Memory B cell (primary cell): ENCODE measurements at regions not wholly inside any gene's neighbourhood (a gene's known extent, or its start where the extent isn't known, plus 50 kb on each side); places are given as distances from the start of the nearest gene placed in this dataset.
"Not testable (repeated sequence)": the region's sequence is repeated elsewhere in the genome, so short reads cannot be mapped to it uniquely, and the experiment has no call there.

ENCODE experiments used
- ATAC-seq: fragments of 150-1000 bp; cut with Tn5 transposase; 2 replicates; pipeline ENCODE4 v1.10.0; 2021; ENCODE audit warnings: low read depth, mild to moderate bottlenecking, moderate library complexity
- DNase-seq, 2 donors: peaks; one replicate each; pipeline ENCODE4 v3.0.0; 2022; ENCODE audit warnings: low spot score in 2 of 2
- H3K27ac Mint-ChIP-seq: one replicate; pipeline ENCODE4 v1.8.0; 2022; ENCODE audit warnings: mild to moderate bottlenecking, moderate library complexity, mixed read lengths
- H3K27me3 Mint-ChIP-seq: one replicate; pipeline ENCODE4 v1.8.0; 2022; ENCODE audit warnings: mixed read lengths
- H3K36me3 Mint-ChIP-seq: one replicate; pipeline ENCODE4 v1.8.0; 2022; ENCODE audit warnings: mild to moderate bottlenecking, mixed read lengths
- H3K4me1 Mint-ChIP-seq: one replicate; pipeline ENCODE4 v1.8.0; 2022; ENCODE audit warnings: mixed read lengths
- H3K4me3 Mint-ChIP-seq: one replicate; pipeline ENCODE4 v1.8.0; 2022; ENCODE audit warnings: mild to moderate bottlenecking, moderate library complexity, mixed read lengths
- H3K9me3 Mint-ChIP-seq: one replicate; pipeline ENCODE4 v1.8.0; 2022; ENCODE audit warnings: mixed read lengths

DNA sequence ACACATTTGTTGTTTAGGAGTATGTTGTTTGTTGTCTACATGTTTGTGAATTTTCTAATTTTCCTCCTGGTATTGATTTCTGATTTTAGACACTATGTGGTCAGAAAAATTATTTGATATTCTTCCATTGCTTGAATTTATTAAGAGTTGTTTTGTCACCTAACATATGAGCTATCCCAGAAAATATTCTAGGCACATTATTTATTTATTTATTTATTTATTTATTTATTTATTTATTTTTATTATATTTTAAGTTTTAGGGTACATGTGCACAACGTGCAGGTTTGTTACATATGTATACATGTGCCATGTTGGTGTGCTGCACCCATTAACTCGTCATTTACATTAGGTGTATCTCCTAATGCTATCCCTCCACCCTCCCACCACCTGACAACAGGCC lies 320.8 kb upstream of the CCNG1 start:
- not testable (repeated sequence) for ATAC-seq, H3K27me3 Mint-ChIP-seq, H3K4me1 Mint-ChIP-seq, H3K36me3 Mint-ChIP-seq, H3K27ac Mint-ChIP-seq, H3K4me3 Mint-ChIP-seq, DNase-seq, H3K9me3 Mint-ChIP-seq

DNA sequence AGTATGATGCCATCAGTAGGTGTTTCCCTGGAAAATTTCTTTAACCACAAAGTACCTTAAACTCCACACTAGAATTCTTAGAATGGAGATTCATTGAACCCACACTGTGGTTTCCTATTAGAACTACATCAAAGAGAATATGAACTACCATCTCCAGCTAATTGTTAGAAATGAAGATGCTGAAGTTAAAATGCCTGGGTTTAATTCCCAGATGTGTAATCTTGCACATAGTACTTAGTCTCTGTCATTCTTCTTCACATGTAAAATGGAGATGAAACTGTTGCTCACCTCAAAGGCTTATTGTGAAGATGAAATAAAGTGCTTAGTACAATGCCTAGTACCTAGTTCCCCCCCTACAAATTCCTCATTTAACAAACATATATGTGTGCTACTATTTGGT lies 303.3 kb upstream of the CCNG1 start:
- Mint-ChIP-seq H3K4me3 (no peak overlapping the region), H3K9me3 (peaks cover 2% of the 10 kb centered on the region), H3K36me3 (no peaks in the 10 kb centered on the region), H3K27ac (no peak overlapping the region), H3K4me1 (no peaks in the 10 kb centered on the region), H3K27me3 (no peaks in the 10 kb centered on the region)
- ATAC-seq, result no peak
- no peak for DNase-seq

DNA sequence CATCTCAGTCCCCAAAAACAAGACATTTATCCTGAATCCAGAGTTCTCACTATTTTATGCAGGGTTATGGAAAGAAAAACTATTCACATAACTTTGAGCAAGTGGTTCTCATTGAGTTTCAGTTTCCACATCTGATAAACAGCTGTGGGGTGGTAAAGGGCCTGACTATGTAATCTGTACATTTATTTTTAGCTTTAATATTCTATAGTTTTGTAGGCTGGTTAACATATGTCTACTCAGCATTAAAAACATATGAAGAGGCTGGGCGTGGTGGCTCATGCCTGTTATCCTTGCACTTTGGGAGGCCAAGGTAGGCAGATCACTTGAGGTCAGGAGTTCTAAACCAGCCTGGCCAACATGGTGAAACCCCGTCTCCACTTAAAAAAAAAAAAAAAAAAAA lies 301.5 kb upstream of the CCNG1 start:
- H3K4me3 Mint-ChIP-seq, result no peak overlapping the region
- H3K9me3 Mint-ChIP-seq, result peaks cover 2% of the 10 kb centered on the region
- ATAC-seq (no peak), DNase-seq (no peak)
- H3K36me3 Mint-ChIP-seq, result no peaks in the 10 kb centered on the region
- H3K27me3 Mint-ChIP-seq, result no peaks in the 10 kb centered on the region
- no peak overlapping the region for H3K27ac Mint-ChIP-seq
- no peaks in the 10 kb centered on the region for H3K4me1 Mint-ChIP-seq

DNA sequence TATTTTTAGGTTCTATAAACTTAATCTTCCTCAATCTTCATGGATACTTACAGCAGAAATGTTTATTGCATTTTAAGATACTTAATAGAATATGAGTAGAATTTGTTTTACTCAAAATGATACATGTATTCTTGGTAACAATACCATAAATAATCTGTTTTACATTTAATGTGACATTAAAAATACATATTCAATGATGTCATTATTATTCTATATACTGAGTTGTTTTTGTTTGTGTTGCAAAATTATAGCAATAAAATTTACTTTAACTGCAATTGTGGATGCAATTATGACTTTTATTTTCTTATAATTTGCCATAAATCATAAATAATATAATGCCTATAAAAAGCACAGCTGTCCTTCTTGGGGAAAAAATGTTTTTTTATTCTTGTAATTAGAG lies 275.9 kb upstream of the CCNG1 start:
- Mint-ChIP-seq H3K9me3 (peaks cover 4% of the 10 kb centered on the region), H3K36me3 (no peaks in the 10 kb centered on the region)

DNA sequence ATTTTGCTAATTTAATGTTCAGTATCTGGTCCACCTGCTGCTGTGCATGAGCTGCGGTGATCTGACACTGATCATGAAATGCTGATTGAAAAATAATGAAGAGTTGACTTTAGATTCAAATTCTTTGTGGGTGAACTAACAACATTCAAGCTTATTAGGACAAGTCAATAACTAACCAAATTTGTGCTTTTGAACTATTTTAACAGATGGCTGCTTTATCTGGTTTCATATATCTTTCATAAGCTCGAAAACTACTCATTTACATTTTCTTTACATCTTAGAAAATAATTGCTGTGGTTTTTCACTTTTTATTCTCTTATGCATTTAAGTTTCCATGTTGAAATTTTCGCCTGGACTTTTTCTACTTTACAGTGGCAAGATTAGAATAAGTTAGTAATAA lies 274.8 kb upstream of the CCNG1 start:
- Mint-ChIP-seq H3K27me3 (no peaks in the 10 kb centered on the region), H3K9me3 (peaks cover 6% of the 10 kb centered on the region), H3K4me3 (no peak overlapping the region), H3K4me1 (no peaks in the 10 kb centered on the region), H3K27ac (no peak overlapping the region), H3K36me3 (no peaks in the 10 kb centered on the region)
- DNase-seq (no peak), ATAC-seq (no peak)

More for the DNA sequence above, 275.9 kb upstream of the CCNG1 start:
- H3K4me1 Mint-ChIP-seq, result no peaks in the 10 kb centered on the region
- no peaks in the 10 kb centered on the region for H3K27me3 Mint-ChIP-seq
- H3K4me3 Mint-ChIP-seq, result no peak overlapping the region
- H3K27ac Mint-ChIP-seq, result no peak overlapping the region
- DNase-seq (no peak), ATAC-seq (no peak)

DNA sequence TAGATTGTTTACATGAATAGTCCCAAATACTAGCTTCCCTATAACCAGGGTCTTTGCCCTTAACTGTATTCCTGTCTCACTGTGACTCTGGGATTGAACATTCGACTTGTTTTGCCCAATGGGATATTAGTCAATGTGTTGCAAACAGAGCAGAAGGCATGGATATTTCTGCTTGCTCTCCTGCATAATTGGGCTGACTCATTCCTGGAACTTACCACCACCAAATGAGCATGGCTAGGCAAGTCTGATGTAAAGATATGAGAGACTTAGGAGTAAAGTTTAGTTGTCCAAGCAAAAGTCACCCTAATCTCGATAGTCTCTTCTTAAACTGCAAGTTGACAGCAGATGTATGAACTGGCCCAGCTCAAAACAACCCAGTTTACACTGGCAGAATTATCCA lies 273.5 kb upstream of the CCNG1 start:
- no peaks in the 10 kb centered on the region for H3K36me3 Mint-ChIP-seq
- H3K4me1 Mint-ChIP-seq, result no peaks in the 10 kb centered on the region
- H3K27me3 Mint-ChIP-seq, result no peaks in the 10 kb centered on the region
- H3K9me3 Mint-ChIP-seq, result peaks cover 13% of the 10 kb centered on the region
- ATAC-seq (no peak), DNase-seq (no peak)
- H3K4me3 Mint-ChIP-seq, result no peak overlapping the region
- no peak overlapping the region for H3K27ac Mint-ChIP-seq

DNA sequence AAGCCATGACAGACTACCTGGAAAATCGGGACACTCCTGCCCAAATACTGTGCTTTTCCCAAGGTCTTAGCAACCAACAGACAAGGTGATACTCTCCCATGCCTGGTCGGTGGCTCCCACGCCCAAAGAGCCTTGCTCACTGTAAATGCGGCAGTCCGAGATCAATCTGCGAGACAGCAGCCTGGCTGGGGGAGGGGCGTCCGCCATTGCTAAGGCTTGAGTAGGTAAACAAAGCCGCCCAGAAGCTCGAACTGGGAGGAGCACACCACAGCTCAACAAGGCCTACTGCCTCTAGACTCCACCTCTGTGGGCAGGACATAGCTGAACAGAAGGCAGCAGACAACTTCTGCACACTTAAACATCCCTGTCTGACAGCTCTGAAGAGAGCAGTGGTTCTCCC lies 272.1 kb upstream of the CCNG1 start:
- Mint-ChIP-seq H3K4me1 (no peaks in the 10 kb centered on the region), H3K4me3 (no peak overlapping the region), H3K27me3 (no peaks in the 10 kb centered on the region), H3K36me3 (no peaks in the 10 kb centered on the region), H3K27ac (no peak overlapping the region), H3K9me3 (peaks cover 21% of the 10 kb centered on the region)
- ATAC-seq, result no peak
- DNase-seq, result no peak

DNA sequence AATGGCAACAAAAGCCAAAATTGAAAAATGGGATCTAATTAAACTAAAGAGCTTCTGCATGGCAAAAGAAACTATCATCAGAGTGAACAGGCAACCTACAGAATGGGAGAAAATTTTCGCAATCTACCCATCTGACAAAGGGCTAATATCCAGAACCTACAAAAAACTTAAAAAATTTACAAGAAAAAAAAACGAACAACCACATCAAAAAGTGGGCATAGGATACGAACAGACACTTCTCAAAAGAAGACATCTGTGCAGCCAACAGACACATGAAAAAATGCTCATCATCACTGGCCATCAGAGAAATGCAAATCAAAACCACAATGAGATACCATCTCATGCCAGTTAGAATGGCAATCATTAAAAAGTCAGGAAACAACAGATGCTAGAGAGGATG lies 267.2 kb upstream of the CCNG1 start:
- not testable (repeated sequence) for ATAC-seq, H3K4me1 Mint-ChIP-seq, DNase-seq, H3K27ac Mint-ChIP-seq, H3K4me3 Mint-ChIP-seq, H3K36me3 Mint-ChIP-seq, H3K27me3 Mint-ChIP-seq
- peaks cover 21% of the 10 kb centered on the region for H3K9me3 Mint-ChIP-seq

DNA sequence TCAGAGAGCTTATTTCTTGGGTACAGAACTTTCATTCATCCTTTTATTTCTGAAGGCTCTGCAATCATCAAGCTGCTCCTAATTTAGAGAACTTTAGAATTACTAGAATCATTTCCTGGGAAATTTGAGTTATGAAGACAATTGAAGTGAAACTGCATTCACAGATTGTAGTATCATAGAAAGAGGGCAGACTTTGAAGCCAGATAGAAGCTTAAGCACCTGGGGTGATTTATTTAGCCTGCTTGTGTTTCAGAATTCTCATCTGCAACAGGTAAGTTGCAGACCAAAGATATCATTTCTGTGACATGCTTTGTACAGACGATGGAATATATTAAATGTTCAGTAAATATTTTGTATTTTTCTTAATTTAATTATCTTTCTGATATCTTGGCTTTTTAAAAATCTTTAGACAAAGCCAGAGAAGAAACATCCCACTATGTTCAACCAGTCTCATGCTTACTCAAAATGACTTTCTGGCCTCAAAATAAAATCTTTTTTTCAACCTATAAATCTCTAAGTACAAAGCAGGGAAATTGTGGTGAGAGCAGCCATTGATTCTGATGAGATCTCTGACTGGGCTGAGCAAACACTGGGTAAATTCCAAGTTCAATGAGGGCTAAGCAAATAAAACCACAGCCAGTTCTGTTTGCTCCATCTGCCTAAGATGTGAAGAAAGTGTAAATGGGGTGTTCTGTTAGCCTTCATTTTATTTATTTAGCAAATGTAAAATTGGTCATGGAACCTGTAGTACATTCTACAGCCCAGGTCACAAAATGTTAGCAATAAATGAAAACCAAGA lies 264.7 kb upstream of the CCNG1 start:
- Mint-ChIP-seq H3K36me3 (no peaks in the 10 kb centered on the region), H3K9me3 (peaks cover 16% of the 10 kb centered on the region), H3K4me1 (no peaks in the 10 kb centered on the region), H3K27me3 (no peaks in the 10 kb centered on the region), H3K27ac (no peak overlapping the region), H3K4me3 (no peak overlapping the region)
- DNase-seq, result no peak
- ATAC-seq, result no peak

DNA sequence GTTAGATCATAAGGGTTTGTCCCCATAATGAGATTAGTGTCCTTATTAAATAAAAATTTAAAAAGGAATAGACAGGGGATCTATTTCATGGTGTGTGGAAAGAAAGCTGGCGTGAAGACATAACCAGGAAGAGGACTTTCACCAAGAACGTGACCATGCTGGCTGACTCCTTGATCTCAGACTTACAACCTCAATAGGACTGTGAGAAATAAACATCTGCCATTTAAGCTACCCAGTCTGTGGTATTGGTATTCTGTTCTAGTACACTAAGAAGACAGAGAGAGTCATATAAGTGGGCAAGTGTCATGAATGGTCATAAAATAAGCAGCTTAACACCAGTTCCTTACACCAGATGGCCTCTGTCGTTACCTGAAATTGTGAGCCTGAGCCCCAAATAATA lies 259.4 kb upstream of the CCNG1 start:
- Mint-ChIP-seq H3K4me3 (no peak overlapping the region), H3K4me1 (no peaks in the 10 kb centered on the region), H3K9me3 (peaks cover 2% of the 10 kb centered on the region), H3K27ac (no peak overlapping the region), H3K27me3 (no peaks in the 10 kb centered on the region), H3K36me3 (no peaks in the 10 kb centered on the region)
- ATAC-seq (no peak), DNase-seq (no peak)

DNA sequence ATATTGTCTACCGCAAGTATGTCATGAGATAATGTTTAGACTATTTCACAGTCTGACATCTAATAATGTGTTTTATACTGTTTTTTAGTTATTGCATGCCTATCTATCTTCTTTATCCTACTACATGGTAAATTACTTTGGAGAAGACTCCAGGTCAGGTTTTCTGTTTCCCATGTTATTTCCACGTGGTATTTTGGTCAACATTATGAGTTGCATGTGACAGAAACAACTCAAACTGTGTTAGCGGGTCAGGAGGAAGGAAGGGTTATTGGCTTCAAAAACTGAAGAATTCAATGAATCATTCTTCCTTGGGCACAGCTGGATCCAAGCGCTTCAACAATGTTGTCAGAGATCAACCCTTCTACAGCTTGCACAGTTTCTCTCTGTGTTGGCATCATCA lies 252.1 kb upstream of the CCNG1 start:
- no peaks in the 10 kb centered on the region for H3K36me3 Mint-ChIP-seq
- H3K4me1 Mint-ChIP-seq, result no peaks in the 10 kb centered on the region
- no peak overlapping the region for H3K27ac Mint-ChIP-seq
- no peak for DNase-seq
- H3K4me3 Mint-ChIP-seq, result no peak overlapping the region
- no peaks in the 10 kb centered on the region for H3K27me3 Mint-ChIP-seq
- no peak for ATAC-seq
- no peaks in the 10 kb centered on the region for H3K9me3 Mint-ChIP-seq

DNA sequence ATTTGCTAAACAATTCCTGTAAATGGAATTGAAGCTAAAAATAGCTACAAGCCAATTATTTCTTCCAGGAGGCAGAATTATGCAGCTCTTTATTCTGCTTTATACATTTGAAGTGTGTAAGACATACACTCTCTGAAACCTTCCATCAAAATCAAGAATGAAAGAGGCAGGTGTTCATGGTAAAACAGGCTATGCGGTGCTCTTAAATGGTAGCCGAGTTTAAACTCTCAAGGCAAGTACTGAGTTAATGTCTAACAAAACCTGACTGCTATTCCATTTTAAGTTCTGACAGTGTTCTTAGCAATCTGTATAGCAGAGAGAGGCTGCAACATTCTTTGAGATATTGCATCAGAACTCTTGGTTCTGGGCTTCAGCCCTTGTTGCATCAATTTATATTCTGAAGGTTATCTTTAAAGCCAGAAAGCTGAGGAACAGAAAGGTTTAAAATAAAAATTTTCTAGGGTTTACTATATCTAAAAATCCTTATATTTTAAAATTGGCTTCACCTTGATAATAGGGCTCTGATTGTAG lies 248.3 kb upstream of the CCNG1 start:
- Mint-ChIP-seq H3K27me3 (no peaks in the 10 kb centered on the region), H3K4me3 (no peak overlapping the region), H3K36me3 (no peaks in the 10 kb centered on the region), H3K9me3 (no peaks in the 10 kb centered on the region), H3K27ac (no peak overlapping the region), H3K4me1 (no peaks in the 10 kb centered on the region)
- ATAC-seq, result no peak
- DNase-seq, result no peak

DNA sequence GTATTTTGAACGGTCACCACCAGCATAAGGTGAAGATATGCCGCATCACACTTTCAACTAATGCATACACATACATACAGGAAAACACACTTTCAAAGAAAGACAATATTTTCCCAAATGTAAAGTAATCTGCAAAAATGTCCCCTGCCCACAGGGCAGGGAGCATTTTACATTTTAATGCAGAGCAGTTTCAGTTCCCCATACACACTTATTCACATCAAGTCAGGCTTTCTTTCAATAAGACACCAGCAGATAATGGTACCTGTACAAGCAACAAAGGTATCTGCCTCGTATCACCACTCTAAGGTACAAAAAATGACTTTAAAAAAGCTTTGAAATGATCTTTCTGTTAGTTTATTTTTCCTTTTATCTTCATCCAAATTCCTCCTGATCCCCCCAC lies 247.1 kb upstream of the CCNG1 start:
- H3K9me3 Mint-ChIP-seq, result no peaks in the 10 kb centered on the region
- DNase-seq (no peak), ATAC-seq (no peak)
- no peak overlapping the region for H3K4me3 Mint-ChIP-seq
- no peaks in the 10 kb centered on the region for H3K36me3 Mint-ChIP-seq
- no peaks in the 10 kb centered on the region for H3K4me1 Mint-ChIP-seq
- H3K27me3 Mint-ChIP-seq, result no peaks in the 10 kb centered on the region
- H3K27ac Mint-ChIP-seq, result no peak overlapping the region

DNA sequence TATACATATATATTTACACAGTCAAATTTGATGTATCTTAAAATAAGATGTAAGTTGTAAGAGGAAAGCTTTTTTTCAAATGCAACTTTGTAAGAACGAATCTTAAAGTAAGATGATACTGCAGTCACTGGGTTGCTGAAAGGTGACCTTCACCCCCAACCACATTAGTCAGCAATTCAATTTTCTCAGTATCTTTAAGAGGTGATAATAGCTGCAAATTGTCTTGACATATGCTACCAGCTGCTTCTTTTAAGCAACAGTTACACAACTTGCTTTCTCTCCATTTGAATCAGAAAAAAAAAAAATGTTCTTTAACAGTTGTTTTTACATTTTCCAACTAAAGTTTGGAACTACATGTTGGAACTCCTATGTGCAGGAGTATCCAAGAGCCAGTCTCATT lies 246.6 kb upstream of the CCNG1 start:
- Mint-ChIP-seq H3K27me3 (no peaks in the 10 kb centered on the region), H3K9me3 (no peaks in the 10 kb centered on the region), H3K4me3 (no peak overlapping the region), H3K27ac (no peak overlapping the region), H3K4me1 (no peaks in the 10 kb centered on the region), H3K36me3 (no peaks in the 10 kb centered on the region)
- DNase-seq (no peak), ATAC-seq (no peak)

DNA sequence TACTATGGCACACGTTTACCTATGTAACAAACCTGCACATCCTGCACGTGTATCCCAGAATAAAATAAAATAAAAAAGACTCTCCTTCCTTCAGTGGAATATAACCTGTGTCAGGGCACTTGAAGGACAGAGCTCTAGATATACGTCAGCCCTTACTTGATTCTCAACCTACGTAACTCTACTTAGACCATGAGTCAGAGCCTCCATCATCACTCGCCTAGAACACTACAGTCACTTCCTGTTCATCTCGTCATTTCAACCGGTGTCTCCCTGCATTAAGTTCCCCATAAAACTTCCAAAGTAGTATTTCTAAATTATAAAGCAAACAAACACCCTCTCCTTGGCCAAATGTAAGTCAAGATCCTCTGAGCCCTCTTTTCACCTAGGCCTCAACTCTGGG lies 243.5 kb upstream of the CCNG1 start:
- ATAC-seq, result no peak
- Mint-ChIP-seq H3K9me3 (no peaks in the 10 kb centered on the region), H3K4me1 (no peaks in the 10 kb centered on the region)

More for the DNA sequence above, 243.5 kb upstream of the CCNG1 start:
- H3K27me3 Mint-ChIP-seq, result no peaks in the 10 kb centered on the region
- H3K36me3 Mint-ChIP-seq, result no peaks in the 10 kb centered on the region
- no peak for DNase-seq
- H3K4me3 Mint-ChIP-seq, result no peak overlapping the region
- H3K27ac Mint-ChIP-seq, result no peak overlapping the region
